Hypothalamus (tissue), 51 donors: ENCODE measurements at regions not wholly inside any gene's neighbourhood (a gene's known extent, or its start where the extent isn't known, plus 50 kb on each side); places are given as distances from the start of the nearest gene placed in this dataset.
"Not testable (repeated sequence)": the region's sequence is repeated elsewhere in the genome, so short reads cannot be mapped to it uniquely, and the experiment has no call there.

Experiments used
- DNase-seq, 51 donors: peaks; one replicate each; lab custom pipeline; 2025; lab: John Stamatoyannopoulos, UW

- no peak for DNase-seq
These were observed 55.5 kb downstream of the TPBG start for GRCh38 chr6:82419132-82419581.

DNA sequence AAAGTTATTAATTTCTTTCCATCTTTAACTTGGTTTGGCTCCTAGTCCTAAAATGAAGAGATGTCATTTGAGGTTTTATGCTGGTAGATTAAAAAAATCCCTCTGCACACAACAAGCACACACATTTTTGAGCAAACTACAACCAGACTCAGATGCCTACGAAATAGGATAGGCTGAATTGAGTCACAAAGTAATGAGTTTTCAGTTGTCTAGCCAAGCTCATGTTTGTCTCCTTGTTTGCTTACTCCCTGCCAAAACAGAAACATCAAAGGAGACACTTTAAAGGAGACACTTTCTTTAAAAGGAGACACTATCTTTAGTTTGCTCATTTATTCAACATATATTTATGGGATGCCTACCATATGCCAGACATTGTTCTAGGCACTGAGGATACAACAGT lies 56.2 kb downstream of the TPBG start:
- DNase-seq = no peak

GRCh38 chr6:82430611-82431010 lies 67.0 kb downstream of the TPBG start:
- DNase-seq = no peak

DNA sequence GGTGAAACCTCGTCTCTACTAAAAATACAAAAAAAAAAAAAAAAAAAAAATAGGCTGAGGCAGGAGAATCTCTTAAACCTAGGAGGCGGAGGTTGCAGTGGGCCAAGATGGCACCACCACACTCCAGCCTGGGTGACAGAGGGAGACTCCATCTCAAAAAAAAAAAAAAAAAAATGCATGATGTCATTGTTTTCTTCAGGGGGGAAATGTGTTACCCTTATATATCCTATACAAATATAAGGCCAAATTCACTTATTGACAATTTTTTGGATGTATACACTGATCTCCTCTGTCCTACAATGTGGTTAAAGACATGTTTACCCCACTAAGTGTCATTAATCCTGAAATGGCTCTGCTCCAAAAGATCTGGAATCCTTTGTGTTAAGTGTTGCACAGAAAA lies 73.1 kb downstream of the TPBG start:
- no peak for DNase-seq

DNA sequence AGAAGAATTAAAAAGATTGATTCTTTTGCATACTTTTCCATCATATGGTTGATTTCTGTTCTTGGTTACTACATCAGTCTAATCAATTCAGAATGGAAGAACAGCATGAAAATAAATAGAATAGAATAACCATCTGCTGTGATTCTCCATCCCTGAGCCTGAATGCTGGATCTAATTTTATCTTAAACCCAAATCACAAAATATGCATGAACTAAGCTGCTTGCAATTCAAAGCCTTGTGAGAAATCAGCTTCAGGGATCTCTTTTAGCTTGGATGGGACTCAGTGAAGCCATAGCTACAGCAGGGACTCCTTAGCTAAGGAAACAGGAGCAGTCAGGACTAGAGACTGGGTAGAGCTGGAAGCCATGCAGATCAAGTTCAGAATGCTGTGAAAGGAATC lies 74.1 kb downstream of the TPBG start:
- no peak for DNase-seq

DNA sequence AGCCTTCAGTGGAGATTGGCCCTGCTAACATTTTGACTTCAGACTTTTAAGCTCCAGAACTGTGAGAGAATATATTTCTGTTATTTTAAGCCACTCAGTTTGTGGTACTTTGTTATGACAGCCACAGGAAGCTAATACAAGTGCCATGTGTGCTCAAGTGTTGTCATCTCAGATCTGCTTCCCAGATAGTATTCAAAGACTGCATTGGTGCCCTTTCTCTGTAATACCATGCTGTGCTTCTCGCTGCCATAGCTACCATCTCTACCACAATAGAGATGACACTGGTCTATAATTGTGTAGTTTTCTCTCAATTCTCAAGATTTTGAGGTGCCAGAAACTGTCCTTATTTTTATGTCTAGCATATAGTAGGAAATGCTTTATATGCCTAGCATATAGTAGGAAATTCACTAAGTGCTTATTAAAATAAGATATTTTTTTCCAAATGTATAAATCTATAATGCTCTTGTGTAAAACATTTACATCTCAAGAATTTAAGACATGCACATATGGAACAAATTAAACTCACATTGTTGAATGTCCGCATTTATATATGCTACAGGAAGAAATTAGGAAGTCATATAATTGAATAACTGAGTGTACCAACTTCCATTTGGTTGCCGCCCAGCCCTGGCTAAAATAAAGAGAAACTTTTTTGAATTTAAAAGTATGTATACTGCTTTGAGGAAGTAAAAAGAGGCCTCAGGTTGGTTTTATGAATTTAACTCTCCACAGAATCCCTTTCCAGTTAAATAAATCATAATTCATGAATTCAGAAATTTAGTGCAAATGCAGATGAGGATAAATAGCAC lies 77.6 kb downstream of the TPBG start:
- DNase-seq = no peak

DNA sequence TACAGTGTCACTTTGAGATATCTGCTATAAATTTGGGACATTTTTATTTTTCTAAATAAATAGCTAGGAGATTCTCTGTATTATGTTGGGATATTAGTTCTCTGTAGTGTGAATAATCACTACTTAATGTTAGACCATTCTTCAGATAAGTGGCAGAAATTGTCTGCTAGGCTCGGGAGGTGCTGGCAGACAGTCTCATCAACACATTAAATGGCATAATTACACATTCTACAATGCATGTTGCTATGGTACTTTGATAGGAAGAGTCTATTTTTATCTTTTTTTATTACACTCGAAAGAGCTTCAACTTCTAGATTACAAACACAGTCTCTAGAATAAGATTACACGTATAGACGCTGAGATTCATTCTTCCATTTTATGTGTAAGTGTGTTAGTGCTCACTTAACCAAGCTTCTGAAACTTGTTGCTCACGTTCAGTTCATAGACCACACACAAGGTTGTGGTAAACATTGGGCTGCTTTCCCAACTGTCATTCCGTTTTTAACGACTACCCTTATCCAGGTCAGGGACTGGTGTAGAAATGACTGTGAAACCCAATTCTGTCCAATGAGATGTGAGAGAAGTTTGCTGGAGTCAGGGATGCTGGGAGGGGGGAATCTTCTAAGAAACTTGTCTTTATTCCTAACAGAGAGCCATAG lies 78.6 kb downstream of the TPBG start:
- DNase-seq = no peak

- no peak for DNase-seq
These were observed 94.5 kb downstream of the TPBG start for GRCh38 chr6:82458147-82458546.

- DNase-seq = no peak
These were observed 95.1 kb downstream of the TPBG start for GRCh38 chr6:82458705-82459104.

- no peak for DNase-seq
These were observed 97.9 kb downstream of the TPBG start for GRCh38 chr6:82461536-82461935.

DNA sequence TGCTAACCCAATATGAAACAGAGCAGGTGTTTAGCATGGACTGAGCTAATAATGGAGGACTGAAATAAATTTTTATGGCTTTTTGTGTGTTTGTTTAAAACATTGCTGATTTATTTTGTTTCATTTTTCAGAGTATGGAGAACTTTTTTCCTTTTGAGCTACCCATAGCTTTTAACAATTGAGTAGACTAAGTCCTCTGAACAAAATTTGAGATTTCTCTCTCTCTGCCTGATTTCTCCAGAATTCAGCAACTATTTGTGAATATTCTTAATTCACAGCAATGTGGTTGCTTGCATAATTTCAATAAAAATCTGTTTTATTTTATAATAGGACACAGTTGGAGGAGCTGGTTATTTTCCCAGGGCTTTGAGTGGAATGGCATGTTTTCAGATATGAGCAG lies 103.7 kb downstream of the TPBG start:
- no peak for DNase-seq

GRCh38 chr6:82470123-82470522 lies 106.5 kb downstream of the TPBG start:
- DNase-seq = not testable (repeated sequence)

DNA sequence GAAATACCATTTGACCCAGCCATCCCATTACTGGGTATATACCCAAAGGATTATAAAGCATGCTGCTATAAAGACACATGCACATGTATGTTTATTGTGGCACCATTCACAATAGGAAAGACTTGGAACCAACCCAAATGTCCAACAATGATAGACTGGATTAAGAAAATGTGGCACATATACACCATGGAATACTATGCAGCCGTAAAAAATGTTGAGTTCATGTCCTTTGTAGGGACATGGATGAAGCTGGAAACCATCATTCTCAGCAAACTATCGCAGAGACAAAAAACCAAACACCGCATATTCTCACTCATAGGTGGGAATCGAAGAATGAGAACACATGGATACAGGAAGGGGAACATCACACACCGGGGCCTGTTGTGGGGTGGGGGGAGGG lies 111.5 kb downstream of the TPBG start:
- not testable (repeated sequence) for DNase-seq

- no peak for DNase-seq
These were observed 120.4 kb downstream of the TPBG start for GRCh38 chr6:82484001-82484400.

- no peak for DNase-seq
These were observed 121.4 kb downstream of the TPBG start for GRCh38 chr6:82484737-82485626.

DNA sequence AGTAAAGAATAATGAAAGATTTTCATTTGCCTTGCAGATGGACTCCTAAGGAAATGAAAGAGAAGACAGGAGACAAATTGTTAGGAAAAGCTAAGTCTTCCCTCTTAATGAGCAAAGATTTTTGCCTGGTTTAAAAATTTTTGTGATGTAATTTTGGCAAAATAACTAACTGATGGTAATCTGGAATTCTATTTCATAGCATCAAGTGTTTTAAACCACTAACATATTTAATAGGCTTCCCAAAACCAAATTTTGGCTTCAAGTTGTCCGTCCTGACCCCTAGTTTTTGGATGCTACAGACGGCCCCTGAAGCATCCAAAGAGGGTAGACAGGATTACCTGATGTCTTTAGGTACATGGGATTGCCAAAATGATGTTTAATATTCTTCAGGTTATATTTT lies 124.3 kb downstream of the TPBG start:
- DNase-seq = no peak

DNA sequence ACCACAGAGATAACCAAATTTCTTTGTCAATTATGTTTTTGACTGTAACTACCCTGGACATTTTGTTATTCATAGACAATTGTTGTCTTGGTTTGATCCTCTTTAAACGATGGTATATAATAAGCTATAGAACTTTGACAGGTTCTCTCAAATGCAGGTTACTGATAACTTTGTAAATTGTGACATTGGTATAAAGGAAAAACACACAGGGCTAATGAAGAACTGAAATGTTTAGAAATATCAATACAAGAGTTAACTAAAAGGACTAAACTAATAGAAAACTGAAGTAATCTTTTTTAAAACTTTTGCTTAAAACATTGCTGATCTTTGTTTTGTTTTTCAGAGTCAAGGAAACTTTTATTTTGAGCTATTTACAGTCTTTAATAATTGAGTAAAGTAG lies 124.8 kb downstream of the TPBG start:
- DNase-seq = no peak

GRCh38 chr6:82492134-82492533 lies 128.5 kb downstream of the TPBG start:
- no peak for DNase-seq

DNA sequence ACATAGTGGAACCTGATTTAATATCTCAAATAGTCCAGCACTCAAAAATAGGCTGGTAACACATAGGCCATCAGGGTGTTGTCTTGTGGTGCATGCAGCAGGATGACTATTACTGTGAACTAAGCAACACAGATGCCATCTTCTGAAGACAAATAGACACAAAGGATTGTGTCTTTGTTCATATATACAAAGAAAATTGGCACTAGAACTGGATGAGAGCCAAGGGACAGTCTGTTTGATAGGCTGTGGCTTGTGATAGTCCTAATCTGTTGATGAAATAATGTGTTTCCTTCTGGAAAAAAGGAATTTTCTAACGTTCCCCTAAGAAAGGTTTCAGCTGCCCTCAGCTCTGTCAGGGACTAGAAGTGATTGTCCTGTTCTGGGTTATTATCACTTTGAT lies 129.8 kb downstream of the TPBG start:
- DNase-seq = no peak

DNA sequence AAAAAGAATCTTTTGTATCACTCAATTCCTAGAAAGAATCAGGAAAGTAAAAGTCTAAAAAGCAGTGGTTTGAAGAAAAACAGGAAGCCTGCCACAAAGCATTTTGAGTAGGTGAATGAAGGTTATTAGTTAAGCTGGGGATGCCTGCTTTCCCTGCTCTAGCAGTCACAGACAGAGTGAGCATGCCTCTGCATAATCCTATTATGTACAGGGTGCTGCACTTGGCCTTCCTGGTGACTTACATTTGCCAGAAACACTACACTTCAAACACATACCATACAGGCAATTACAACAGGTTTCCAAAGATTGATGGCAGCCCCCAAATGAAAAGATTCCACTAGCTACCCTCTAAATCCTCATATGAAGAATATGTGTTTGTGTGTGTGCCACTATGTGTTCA lies 130.8 kb downstream of the TPBG start:
- no peak for DNase-seq

- DNase-seq = not testable (repeated sequence)
These were observed 138.3 kb downstream of the TPBG start for GRCh38 chr6:82501901-82502300.
